GM19397 (cell line): ENCODE measurements at regions not wholly inside any gene's neighbourhood (a gene's known extent, or its start where the extent isn't known, plus 50 kb on each side); places are given as distances from the start of the nearest gene placed in this dataset.

ENCODE experiments used
- ATAC-seq: cut with Tn5 transposase; IDR thresholded peaks from one replicate; pipeline ENCODE4 v1.9.1; 2021; ENCODE audit warnings: mild to moderate bottlenecking, moderate library complexity; ENCODE audit not compliant: unreplicated experiment

- no peak for ATAC-seq
These were observed 184.1 kb upstream of the HHIP start for GRCh38 chr4:144461906-144462305.

GRCh38 chr4:144463236-144463635 is 182.7 kb upstream of the HHIP start:
- no peak for ATAC-seq

- no peak for ATAC-seq
These were observed 182.1 kb upstream of the HHIP start for GRCh38 chr4:144463896-144464295.

- no peak for ATAC-seq
These were observed 180.4 kb upstream of the HHIP start for GRCh38 chr4:144465546-144465945.

GRCh38 chr4:144480068-144480467 is 165.9 kb upstream of the HHIP start:
- no peak for ATAC-seq

- no peak for ATAC-seq
These were observed 156.1 kb upstream of the HHIP start for GRCh38 chr4:144489831-144490230.

- ATAC-seq, result no peak
These were observed 151.7 kb upstream of the HHIP start for GRCh38 chr4:144494280-144494679.

GRCh38 chr4:144495944-144496343 is 150.0 kb upstream of the HHIP start:
- no peak for ATAC-seq

- peak; percentile 69 for ATAC-seq
These were observed 146.2 kb upstream of the HHIP start for GRCh38 chr4:144499777-144500176.

- no peak for ATAC-seq
These were observed 144.7 kb upstream of the HHIP start for GRCh38 chr4:144501231-144501780.

- ATAC-seq, result no peak
These were observed 141.1 kb upstream of the HHIP start for GRCh38 chr4:144504883-144505282.

GRCh38 chr4:144507311-144508101 is 138.4 kb upstream of the HHIP start:
- ATAC-seq, result no peak

- no peak for ATAC-seq
These were observed 136.6 kb upstream of the HHIP start for GRCh38 chr4:144509088-144510015.

- no peak for ATAC-seq
These were observed 131.2 kb upstream of the HHIP start for GRCh38 chr4:144514736-144515135.

- no peak for ATAC-seq
These were observed 127.6 kb upstream of the HHIP start for GRCh38 chr4:144518181-144518895.

- ATAC-seq, result no peak
These were observed 114.1 kb upstream of the HHIP start for GRCh38 chr4:144531841-144532240.

GRCh38 chr4:144547678-144548298 is 98.2 kb upstream of the HHIP start:
- peak; percentile 99 for ATAC-seq

- no peak for ATAC-seq
These were observed 89.3 kb upstream of the HHIP start for GRCh38 chr4:144556636-144557035.

- ATAC-seq, result no peak
These were observed 88.6 kb upstream of the HHIP start for GRCh38 chr4:144557404-144557803.

GRCh38 chr4:144562019-144562705 is 83.8 kb upstream of the HHIP start:
- ATAC-seq, result peak; percentile 34
